GM18511 (cell line): ENCODE measurements at regions not wholly inside any gene's neighbourhood (a gene's known extent, or its start where the extent isn't known, plus 50 kb on each side); places are given as distances from the start of the nearest gene placed in this dataset.

ENCODE experiments used
- ATAC-seq: cut with Tn5 transposase; IDR thresholded peaks from one replicate; pipeline ENCODE4 v1.9.1; 2021; ENCODE audit warnings: mild to moderate bottlenecking, moderate library complexity; ENCODE audit not compliant: unreplicated experiment

DNA sequence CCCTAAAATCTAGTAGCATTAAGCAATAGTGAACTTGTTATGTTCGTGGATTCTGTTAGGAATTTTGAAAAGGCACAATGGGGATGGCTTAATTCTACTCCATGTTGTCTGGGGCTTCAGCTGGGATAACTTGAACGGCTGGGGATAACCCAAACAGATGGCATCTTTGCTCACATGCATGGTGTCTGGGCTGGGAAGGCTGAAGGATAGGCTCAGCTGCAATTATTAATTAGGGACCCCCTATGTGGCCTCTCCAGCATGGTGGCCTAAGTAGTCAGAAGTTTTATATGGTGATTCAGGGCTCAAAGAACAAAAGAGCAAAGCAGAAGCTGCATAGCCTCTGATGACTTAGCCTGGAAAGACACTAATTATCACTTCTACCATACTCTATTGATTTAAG lies 551.1 kb downstream of the PSAT1 start:
- no peak for ATAC-seq

DNA sequence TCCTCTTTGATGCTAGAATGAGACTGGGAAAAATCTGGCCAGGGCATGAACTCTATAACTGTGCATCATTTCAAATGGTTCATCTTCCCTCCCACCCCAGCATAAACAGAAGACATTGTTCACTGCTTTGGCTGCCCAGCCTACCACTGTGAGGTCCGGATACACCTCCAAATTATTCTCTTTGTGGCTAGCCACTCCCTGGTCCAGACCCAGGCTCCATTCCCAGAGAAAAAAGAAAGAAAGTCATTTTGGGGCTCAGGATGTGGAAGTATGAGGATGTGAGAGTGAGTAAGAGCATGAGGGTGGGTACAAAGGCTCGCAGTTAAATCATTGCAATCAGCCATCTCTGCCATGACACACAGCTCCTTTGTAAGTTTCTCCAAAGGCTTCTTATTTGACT lies 559.2 kb downstream of the PSAT1 start:
- ATAC-seq, result no peak

DNA sequence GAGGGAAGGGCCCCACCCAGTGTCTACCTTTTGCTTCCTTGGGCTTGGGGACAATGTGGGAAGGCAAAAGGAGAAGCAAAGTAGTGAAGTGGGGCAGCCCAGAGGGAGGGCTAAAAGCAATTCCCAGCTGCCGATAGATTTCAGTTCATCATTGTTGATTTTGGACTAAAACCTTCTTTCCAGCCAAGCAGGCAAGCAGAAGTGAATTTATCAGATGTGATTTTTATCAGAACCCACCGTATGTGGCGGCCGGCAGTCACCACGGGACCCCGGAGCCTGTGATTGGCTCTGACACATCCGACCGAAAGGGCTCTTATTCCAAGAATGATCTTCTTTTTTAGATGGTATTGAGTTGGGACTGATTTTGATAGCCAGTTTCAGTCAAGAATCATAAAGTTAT lies 559.9 kb downstream of the PSAT1 start:
- no peak for ATAC-seq

DNA sequence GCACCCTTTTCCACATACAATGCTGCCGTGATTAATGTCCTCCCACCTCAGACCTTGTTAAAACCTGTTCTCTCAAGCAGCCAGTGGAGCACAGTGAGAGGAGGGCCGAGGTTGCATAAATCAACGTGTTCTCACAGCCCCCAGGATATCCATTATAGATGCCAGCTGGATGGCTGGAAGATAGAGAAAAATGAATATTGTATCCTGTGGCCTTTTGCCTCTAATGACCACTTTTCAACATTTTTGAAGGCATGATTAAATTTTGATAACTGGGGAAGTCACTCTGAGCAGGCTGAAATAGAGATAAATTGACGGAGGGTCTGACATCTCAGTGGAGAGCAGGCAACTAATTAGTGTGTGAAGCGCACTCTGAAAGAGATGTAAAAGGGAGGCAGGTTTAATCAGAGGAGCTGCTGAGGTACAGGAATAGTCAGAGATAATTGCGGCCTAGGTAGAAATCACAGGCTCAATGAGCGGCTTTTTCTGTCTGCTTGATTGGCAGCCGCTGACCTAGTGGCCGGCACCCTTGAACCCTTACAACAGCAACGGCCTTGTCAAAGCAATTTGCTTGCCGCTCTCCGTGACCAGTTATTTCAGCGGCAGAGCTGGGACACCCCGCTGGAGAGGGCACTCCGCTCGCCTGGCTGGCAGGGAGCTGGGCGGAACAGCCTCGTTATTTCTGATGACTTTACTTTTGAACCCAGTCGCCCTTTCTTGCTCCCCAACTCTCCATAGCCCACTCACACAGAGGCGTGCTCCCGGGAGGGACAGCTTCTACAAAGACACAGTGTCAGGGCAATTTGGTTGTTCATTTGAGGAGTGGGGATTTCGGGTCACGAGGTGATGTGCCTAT lies 560.7 kb downstream of the PSAT1 start:
- ATAC-seq, result no peak

DNA sequence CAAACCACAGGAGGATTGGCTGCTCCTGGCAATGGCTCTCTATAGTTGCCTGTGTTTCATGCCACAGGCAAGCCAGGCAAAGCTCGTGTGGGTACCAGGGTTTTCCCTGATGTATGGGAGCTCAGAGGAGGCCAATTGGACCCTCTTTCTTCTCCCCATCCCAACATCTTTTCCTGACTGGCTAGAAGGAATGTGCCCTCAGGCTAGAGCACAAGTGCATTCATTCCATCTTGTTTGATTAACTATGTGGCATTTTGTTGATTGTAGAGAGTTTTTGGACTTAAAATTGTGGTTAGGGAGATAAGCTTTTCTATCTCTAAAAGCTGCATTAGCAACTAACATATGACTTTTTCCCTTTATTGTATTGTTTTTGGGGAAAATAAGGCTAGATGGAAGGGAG lies 561.3 kb downstream of the PSAT1 start:
- ATAC-seq, result no peak

DNA sequence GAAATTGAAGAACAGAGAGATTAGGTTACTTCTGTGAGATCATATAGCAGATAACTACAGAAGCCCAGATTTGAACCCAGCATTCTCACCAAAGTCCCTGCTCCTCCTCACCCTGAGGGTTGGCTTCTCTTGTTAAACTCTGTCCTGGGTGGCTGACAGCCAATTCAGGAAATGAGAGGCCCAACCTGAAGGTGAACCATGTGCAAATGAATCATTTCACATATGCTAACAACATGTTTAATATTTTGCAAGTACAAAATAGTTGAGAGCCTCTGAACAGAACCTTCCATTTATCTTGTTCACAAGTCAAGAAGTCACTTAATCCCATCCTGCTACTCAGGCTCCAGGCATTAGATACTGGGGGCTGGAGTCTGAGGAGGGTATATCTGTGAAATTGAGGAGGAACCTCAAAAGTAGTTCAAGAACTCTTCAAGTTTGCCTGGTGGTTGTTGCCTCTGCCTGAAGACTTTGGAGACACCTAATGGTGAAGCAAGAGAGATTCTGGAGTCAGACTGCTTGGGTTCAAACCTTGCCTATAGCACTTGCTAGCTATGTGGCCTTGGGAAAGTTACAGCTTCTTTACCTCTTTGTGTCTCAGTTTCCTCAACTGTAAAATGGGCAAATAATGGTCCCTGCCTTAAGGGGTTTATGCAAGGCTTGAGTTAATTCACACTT lies 564.0 kb downstream of the PSAT1 start:
- no peak for ATAC-seq

DNA sequence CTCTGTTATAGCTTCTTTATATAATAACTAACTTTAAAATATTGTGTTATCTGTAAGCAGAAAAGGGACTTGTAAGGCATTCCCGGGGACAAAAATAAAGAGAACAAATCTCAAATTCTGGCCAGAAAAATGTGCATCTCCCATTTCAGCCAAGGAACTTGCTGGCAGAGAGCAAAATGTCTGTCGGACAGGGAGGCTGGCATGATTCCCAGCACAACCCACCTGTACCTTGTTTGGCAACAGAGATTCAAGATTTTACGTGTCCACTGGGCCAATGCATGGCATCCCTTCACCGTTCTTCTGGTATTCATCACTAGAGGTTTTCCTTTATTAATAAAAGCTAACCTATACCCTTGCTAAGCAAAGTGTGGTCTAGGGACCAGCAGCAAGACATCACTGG lies 566.6 kb downstream of the PSAT1 start:
- ATAC-seq, result no peak

DNA sequence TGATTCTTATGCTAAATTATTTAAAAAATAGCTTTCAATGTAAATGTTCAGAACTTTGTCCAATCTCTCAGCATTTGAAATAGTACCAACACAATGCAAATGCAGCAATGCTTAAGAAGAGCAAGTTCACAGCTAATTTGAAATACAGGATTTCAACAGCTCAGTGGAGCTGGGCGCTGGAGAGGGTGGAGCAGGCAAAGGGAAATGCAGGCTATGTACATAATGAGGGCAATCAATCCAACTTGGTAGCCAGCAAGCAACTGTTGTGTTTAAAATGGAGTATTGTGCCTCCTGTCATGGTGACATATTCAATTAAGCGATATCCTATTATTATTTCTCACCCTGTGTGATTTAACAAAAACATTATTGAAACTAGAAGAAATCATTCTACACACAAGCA lies 568.8 kb downstream of the PSAT1 start:
- no peak for ATAC-seq

DNA sequence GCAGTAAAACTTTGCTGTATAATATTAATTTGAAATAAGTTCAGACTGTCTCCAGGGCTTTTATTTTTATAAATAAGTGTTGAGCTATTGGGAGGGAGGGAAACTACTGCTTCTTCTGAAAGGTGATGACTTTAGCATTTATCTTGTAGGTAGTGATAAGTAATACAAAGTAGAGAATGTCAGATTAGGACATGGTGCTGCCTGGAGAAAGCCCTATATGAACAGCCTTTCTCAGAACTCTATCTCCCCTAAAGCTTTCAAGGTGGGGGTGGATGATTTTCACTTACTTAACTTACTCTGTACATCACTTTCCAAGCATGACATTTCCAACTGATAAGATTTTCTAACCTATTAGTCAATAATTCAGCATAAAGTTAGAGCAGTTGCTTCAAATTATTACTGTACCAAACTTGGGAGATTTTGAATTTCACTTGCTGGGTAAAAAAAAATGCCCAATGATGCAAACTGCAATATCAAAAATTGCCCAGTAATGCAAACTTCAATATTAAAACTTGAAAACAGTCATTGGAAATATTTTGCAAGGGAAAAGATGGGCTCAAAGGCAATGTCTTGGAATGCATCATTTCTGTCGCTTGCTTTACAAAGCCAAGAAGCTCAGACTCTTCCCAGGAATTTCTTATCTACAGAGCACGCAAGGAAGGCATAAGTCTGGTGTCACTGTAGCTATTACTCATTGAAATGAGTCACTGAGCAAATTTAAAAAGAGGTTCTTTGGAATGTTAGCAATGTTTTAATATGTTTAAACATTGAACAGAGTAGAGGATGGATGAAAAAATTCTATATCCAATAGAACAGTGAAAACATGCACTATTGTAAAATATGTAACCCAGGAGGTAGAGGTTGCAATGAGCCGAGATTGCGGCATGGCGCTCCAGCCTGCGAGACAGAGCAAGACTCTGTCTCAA lies 569.5 kb downstream of the PSAT1 start:
- no peak for ATAC-seq

DNA sequence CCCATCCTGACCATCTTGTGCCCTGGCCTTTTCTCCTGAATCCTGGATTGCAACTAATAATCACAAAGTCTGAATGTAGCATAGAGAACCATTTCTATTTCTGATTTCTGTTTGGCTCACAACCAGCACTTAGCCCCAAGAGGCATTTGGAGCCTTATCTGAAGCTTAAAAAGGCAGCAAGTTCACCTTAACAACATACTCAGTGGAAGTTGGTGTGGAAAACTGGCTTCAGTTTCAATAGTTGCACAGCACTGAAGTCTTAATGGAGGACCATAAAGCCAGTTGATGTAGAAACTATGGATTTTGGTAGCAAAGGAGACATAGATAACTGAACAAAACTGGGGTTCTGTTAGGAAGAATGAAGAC lies 574.1 kb downstream of the PSAT1 start:
- ATAC-seq, result no peak

DNA sequence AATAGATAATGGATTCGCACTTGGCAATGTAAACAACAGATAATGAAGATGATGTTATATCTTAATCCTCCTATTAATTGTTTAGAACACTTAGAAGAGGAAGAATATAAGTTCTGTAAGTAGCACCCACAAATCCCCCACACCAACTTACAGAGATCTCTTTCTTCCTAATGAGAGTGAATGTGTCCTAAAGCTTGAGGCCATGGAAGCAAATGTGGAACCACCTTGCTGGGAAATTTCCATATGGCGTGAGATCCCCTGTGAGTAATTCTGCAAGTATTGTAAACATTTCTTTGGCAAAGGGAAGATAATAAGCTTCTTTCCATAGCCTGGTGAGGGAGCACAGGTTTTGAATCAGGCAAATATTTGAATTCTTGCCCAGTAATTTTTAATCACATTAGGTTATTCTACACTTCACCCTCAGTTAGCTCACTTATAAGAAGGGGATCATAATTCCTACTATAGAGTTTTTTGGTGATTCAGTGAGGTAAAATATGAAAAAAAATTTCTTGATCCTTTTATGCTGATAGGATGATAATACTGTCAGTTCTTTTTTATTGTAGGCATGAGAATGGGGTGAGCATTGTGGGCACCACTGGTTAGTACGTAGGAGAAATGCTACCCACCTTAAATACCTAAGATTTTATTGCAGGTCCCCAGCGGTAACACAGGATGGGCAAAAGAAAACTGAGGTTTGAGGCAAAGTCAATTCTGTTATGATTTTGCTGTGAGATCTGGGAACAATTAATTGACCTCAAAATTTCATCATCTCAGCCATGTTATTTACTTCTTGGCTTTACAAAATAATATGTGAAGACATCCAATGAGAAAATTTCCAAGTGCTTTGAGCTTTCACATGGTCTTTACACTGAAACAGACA lies 574.8 kb downstream of the PSAT1 start:
- ATAC-seq, result no peak

DNA sequence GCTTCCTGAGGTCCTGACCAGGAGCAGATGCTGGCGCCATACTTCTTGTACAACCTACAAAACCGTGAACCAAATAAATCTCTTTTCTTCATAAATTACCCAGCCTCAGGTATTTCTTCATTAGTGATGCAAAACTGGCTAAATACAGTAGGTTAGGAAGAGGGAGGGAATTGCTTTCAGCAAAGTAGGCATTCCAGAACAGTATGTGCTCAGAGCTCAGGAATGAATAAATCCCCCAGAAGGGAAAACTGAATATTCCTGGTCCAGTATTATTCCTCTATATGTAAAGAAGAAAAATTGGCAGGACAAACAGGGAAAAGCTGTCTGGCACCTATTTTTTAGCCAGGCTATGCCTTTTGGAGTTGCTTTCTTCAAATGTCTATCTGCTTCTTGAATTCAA lies 577.1 kb downstream of the PSAT1 start:
- no peak for ATAC-seq

DNA sequence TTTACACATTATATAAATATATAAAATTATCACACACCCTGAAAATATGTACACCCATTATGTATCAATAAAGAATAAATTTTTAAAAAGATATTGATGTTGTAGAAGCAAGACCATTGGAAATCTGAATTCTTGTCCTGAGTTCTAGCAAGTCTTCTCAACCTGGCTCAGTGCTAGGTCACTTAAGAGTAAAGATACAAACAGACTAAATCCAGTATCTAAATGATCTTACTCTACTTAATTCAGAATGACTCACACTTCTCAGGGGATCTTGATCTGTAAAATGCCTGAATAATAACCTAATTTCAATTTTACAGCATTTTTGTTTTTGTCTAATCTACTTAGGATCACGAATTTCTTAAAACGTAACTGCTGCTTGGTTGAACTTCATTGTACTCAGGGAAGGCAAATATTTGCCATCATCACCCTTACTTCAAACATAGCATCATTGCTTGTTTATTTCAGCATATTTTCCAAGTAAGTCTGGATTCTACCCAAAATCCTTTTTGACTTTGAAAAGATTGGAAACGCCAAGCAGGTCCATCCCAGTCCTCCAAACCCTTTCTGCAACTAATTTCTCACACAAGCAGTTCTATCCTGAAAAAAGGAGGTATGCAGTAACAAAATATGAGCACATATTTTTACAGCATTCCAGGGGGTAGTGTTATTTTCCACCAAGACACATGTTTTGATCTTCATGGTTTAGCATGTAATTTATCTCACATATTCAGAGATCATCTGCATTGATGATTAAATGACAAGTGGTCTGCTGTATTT lies 582.6 kb downstream of the PSAT1 start:
- ATAC-seq, result no peak

DNA sequence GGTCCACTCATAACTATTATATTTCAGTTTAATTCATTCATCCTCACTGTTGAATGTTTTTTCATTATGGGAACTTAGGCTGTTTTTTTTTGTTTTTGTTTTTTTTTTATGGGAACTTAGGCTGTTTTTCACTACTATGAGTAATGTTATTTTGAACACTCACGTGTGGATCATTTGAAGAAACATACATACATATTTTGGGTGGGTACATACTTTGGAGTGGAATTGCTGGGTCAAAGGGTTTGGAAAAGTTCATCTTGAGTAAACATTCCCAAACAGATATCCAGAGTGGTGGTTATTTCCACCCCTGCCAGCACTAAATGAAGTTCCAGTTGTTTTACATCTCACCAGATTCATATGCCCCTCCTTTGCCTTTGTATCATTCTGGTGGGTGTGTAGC lies 584.4 kb downstream of the PSAT1 start:
- ATAC-seq, result no peak

DNA sequence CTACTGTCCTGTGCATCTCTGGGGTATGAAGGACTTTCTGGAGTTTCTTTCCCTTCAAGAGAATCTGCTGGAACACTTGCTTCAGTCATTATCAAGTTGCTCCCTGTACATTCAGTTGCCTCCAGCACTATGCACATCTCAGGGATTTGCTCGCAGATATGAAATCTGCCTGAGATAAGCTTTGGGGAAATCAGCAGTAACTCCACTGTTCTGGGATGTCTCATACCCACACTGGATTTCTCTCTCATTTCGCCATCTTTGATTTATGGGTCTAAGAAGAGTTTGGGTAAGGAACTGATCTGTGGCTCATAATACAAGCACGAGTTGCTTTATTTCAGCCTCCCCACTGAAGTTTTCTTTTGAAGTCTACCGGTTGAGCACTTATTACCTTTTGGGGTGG lies 585.6 kb downstream of the PSAT1 start:
- no peak for ATAC-seq

DNA sequence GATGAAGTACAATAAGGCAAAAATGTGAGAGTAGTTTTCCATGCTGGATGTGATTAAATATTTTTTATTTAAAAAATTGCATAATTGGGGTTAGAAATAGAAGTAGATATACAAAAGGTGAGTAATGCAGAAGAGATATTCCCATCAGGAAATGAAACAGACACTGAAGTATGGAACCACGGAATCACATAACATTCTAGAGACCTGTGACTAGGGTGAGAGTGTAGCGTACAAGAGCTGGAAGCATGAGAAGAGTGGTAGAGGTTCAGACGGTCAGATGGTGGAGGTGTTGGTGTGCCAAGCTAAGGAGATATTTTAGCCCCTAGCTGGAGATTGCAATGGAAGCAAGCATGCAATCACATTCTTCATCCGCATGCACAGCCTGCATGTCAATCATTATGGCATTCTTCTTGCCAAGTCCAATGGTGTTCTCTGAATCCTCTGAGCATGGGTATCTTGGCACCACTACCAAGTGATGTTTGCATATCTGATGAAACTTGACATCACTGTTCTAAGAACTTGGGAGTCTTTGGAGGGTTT lies 587.8 kb downstream of the PSAT1 start:
- ATAC-seq, result no peak

DNA sequence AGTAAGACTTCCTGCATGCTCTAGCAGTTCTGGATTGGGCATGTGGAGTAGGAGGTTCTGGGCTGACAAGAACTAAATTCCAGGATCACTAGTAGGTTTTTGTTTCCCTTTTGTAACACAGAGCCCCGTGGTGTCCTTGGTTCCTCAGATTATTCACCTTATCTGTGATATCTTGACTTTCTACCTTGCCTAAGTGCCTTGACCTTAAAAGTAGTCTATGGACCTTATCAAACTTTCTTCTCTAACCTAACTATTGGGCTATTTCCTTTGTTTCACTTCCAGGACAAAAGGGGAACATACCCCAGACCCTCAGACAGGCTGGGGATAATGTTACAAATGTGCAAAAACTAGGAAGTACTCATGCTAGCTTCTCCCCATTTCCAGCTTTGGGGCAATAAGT lies 595.3 kb downstream of the PSAT1 start:
- no peak for ATAC-seq

DNA sequence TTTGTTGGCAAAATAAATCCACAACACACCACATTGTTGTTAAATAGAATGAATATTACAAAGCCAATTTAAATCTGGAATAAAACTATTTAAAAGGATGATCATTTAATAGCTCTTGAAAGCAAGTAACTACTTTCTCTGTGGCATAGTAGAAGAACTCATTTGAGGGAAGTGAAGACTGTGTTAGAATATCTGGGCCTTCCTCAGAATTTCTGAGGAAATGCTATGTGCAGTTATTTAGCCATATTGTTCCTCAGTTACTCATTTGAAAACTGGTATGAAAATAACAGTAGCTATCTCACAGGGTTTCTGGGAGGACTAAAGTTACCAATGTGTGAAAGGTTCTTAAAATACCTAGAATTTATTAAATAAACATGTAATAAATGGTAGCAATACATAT lies 595.8 kb downstream of the PSAT1 start:
- no peak for ATAC-seq

DNA sequence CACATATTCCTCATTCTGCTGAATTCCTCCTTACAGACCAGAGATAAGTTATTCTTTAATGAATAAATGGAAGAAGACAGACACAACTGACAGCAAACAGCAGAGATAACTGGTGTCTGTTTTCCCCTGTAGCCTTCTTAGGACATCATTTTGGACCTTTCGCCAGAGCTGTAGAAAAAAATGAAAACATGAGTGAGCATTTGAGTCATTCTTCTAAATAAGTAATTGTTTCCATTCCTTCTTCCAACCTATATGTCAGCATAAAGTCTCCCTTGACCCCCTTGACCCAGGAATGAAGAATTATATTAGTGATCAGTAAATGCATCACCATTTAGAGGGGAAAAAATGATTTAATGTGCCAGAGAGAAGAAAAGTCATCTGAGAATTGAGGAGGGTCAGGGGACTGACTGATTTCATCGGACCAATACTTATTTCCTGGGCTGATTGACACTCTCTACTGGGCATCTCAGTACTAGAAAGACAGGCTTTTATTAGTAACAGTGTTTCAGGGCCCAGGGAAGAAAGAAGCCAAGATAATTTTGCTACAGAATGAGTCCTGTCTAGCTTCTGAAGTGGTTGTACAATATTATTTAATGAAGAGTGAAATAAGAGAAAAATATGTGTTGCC lies 597.0 kb downstream of the PSAT1 start:
- no peak for ATAC-seq
